NCI-H1417 treated with DMSO at 0.1 percent for 48 hours (cell line): ENCODE measurements at regions not wholly inside any gene's neighbourhood (a gene's known extent, or its start where the extent isn't known, plus 50 kb on each side); places are given as distances from the start of the nearest gene placed in this dataset.
"Not testable (repeated sequence)": the region's sequence is repeated elsewhere in the genome, so short reads cannot be mapped to it uniquely, and the experiment has no call there.

Source experiments
- DNase-seq: peaks from one replicate; lab custom pipeline; 2025; lab: John Stamatoyannopoulos, UW

DNA sequence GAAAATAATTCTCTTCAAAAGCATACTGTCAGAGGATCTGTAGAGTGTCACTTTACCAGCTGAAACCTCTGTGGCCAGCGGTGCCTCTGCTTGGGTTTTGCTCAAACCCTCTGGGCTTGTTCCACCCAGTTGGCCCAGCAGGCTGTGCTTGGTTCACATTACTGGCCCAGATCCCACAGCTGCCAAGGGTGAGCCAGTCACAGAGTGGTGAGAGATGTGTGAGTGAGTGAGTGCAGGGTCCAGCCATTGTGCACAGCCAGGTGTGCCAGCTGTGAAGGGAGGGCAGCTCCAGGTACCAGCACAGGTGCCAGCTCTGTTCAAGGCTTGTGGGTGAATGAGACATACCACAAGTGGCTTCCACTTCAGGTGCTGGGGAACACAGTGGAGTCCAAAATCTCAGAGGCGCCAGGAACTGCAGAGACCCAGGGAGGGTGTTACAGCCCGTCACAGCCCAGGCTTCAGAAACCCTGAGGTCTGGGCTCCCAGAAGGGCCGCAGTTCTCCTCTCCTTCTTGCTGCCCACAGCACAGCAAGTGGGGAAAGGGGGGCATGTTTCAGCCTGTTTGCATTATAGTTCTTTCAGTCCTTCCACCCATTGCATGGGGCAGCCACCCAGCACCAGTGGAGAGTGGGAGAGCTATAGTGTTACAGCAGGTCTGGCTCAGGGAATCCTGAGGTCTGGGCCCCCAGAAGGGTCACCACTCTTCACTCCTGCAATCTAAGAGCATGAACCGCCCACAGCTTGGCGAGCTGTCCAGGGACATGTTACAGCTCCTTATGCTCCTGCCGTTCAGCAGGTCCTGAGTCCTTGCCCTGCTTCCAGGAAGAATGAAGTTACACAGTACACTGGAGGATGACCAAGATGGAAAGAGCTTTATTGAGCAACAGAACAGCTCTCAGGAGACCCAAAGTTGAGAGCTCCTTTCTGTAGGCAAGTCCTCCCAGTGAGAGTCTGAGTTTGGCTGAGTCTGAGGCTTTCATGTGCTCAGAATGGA, 931.7 kb upstream of the SORCS1 start:
- DNase-seq, result no peak

DNA sequence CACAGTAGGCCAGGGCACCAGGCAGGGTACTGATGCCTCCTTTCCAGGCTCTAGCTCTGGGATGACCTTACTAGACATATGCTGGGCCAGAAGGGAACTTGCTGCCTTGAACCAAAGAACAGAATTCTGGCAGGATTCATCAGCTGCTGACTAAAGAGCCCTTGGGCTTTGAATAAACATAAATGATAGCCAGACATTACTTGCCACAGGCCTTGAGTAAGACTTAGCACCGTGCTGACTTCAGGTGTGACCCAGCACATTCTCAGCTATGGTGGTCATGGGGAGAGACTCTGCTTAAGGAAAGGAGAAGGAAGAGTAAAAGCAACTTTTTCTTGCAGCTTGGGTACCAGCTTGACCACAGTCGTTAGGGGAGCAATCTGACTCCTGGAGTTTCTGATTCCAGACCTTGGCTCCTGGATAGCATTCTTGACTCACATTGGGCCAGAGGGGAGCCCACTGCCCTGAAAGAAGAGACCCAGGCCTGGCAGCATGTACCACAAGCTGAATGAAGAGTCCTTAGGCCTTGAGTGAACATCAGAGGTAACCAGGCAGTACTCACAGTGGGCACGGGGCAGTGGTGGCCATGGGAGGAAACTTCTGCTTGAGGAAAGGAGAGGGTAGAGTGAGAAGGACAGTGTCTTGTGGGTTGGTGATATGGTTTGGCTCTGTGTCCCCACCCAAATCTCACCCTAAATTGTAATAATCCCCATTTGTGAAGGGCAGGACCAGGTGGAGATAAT, 926.1 kb upstream of the SORCS1 start:
- no peak for DNase-seq

DNA sequence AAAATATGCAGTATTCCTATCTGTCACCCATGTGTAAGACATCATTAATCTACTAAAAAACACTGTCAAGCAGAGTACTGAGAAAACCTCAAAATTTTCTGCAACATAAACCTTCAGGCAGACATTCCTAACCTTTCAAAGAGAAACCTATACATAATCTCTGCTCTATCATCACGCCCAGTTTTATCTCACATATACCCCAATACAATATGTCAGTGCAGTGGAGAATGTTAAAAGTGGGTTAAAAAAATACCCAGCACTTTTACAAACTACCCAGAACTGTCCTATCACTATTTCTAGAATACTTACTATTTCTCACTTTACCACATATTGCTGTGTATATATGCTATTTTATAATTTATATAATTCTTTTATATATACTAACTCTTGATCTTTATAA, 922.0 kb upstream of the SORCS1 start:
- DNase-seq, result no peak

DNA sequence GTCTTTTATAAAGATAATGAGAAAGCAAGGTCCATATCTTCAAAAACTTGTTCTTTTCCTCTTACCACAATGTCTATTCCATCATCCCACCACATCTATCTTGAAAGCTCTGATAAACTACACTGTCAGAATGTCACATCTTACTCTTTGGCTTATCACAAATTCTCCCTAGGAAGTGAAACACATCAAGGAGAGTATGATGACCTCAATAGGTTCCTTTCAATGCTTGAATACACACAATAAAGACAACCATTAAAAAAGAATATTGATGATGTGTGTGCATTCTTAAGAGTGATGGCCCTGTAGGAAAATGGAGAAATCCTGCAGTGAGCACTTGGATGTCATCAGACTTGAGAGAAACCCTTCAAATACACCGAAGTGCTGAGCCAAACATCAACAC, 918.1 kb upstream of the SORCS1 start:
- DNase-seq, result no peak

DNA sequence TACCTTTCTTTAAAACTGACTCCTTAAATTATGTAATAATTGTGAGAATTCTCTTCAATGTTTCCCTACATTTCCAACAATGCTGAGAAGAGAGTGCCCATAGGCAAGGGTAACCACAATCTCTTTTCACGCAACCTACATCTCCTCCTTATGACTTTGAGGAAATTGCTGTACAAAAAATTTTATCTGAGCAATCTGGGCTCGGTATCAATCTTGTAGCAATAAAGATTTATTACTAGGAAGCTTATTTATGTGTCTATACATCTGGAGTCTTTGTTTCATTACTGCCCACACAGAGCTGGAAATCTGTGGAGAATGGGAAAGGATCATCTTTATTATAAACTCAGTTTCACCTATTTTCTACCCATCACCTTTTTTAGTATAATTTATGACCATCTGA, 913.8 kb upstream of the SORCS1 start:
- no peak for DNase-seq

DNA sequence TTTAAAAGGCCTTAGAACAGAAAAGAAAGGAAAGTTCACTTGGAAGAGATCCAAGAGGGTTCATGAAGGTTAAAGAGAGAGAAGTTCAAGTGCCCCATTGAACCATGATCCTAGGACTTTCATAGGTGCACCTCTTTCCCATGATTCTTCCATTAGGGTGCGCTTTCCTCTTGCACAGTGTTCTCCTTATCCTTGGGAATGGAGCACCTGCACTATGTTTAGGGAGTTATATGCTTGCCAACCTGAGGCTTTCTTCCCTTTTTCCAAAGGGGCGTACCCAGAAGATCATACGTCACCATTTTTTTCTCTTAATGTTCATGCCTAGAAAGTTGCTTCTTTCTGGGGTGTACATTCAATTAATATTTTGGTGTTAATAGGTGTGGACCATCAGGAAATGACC, 908.0 kb upstream of the SORCS1 start:
- no peak for DNase-seq

DNA sequence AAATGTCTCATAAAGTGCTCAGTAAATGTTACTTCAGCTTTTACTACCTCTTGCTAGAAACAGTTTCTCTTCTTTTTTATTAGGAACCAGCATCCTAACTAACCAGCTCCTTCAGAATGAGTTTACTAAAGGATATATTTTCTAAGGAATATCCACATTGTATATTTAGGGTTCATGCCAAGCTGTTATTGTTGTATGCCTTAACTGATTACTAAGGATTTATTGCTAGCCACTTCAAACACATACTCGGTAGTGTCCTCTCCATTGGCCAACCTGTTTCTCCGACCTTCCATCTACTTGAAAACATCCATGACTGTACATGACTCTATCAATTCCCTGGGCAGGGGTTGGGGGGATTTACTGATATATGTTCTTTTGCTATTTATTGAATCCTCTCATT, 906.3 kb upstream of the SORCS1 start:
- no peak for DNase-seq

DNA sequence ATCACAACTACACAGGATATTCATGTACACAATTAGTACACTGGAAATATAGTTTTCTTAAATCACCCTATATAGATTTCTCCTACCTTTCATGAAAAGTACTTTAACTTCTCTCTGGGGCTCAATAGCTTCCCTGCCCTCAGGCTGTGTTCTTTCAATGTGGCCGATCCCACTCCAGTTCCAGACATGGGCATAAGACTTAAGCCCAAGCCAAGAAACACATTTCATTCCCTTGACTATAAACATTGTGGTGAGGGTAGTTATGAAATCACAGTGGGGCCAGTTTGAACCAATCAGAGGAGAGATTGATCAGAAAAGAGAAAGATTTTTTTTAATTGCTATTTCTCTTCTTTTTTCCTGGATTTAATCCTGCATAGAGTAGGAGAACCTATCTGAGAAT, 904.6 kb upstream of the SORCS1 start:
- no peak for DNase-seq

DNA sequence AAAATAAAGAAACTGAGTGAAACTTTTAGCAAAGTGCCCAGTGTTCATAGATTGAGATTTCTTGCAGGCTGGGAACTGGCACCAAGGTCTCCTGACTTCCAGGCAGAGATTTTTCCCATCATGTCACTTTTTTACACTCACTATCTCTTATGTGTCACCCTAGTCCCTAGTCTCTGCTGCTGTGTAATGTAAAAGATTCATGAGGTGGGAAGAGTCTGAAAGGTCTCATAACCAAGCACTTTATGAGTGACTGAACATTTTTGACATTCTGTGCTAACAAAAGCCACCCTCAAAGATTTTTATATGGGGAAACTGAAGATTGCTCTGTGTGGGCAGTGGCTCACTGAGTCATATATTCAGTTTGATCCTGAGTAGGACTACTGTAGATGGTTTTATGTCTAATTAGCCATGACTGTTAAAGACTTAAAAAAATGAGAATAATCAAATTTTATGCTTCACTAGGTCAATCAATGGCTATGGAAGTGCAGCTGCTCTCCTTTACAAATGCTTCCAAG, 900.3 kb upstream of the SORCS1 start:
- no peak for DNase-seq

DNA sequence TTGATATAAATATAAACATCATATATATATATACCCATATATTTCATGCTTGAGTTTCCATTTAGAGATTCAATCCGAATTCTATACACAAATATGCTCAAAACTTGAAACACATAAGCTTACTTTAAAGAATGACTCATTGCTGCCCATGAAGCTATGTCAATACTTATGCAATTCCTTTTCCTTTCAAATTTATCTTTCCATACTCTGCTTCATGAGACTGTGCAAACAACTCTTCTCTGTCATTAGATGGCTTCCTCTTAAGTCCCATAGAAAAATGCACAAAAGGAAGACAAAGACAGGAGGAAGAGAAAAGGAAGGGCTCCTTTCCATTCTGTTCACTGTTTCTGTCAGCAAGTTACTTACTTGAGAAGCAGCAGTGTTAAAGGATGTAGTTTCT, 895.7 kb upstream of the SORCS1 start:
- DNase-seq, result no peak

DNA sequence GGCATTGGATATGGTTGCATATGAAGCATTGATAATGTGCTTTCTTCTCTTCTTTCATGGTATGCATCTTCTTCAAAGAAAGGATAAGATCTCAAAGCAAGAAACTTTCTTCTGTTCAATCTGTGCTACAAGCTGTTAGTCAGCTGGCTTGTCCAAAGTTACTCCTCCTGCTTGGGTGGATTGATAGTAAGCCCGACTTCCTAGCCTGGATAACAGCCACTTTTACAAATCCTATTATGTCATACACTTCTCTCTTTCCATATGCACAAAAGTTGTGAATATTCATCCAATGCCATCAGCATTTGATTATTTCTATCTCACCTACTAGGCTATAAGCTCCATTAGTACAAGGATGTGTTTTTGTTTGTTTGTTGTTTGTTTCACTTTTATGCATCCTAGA, 891.0 kb upstream of the SORCS1 start:
- DNase-seq, result no peak

DNA sequence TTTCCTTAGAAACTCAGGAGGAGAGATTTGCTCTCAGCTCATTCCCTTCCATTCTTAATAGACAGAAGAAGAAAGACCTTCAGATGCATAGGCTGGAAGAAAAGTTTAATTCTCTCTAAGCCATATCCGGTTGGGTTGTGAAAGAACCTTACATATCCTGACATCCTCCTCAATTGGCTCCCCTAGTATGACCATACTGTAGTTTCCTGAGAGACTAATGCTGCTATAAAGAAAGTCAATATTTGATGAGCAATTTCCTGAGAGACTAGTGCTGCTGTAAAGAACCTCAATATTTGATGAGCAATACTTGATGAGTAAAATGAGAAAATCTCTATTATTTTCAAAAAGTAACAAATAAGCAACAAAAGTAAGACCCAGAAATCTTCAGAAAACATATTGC, 888.5 kb upstream of the SORCS1 start:
- DNase-seq, result no peak

DNA sequence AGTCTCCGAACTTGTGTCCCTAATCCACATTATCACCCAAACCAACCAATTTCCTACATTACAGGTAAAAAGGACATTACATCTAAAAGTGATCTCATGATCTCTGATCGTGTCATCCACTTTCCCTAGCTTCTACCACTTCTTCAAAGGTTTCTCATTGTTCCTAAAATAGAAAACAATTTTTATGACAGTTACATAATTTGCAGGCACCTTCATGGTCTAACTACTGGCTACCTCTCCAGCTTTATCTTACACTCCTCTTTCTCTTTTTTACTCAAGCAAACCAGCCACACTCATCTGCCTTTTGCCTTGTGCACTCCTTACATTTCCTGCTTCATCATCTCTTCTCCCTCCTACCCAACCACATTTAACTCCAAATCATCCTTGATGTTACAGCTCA, 886.7 kb upstream of the SORCS1 start:
- no peak for DNase-seq

DNA sequence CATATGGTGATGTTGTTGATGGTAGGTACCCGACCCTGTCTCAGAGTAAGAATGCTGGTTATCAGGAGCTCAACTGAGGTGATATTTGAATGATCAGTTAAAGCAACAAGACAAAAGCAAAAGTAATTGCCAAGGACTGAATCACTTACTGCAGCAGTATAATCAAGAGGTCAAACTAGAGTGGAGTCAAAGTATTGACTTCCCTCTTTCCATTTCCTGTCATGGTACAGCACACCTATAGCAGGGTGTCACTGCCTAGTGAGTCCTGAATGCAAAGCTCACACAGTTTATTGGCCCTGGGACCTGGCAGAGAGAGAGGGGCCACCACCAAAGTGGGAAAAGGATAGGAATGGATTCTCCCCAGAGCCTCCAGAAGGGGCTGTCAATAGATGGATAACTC, 886.1 kb upstream of the SORCS1 start:
- no peak for DNase-seq

DNA sequence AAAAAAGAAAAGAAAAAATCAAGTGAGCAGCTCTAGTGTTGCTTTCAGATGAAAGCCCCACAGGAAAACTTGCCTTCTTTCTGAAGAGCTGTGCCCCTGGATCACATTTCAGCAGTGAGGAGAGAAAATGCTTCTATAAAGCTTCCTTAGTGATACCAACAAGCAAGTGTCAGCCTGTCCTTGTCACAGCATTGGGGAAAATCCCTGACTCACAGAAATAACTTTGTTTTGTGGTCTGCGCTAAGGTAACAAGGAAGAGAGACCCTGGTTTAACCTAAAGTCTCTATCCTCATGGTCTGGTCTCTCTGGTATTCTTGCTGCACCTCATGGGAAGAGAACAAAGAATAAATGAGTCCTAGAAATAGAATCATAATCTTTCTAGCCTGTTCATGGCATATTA, 885.2 kb upstream of the SORCS1 start:
- no peak for DNase-seq

DNA sequence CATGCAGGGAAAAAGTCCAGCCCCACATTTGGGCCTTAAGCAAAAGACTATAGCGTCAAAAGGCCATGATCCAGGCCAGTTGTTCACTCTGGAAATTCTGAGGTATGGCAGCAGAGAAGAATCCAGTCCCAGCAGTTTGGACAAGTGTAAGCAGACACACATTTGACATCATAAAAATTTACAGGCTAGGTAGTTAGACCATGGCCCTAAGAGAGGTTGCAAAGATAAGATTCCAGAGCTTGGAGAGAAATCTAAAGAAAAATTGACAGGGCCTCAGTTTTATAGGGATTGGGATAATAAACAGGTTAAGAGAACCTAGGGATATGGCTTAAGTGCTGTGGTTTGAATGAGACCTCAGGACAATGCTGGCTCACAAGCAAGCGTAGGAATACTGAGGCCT, 884.4 kb upstream of the SORCS1 start:
- no peak for DNase-seq

DNA sequence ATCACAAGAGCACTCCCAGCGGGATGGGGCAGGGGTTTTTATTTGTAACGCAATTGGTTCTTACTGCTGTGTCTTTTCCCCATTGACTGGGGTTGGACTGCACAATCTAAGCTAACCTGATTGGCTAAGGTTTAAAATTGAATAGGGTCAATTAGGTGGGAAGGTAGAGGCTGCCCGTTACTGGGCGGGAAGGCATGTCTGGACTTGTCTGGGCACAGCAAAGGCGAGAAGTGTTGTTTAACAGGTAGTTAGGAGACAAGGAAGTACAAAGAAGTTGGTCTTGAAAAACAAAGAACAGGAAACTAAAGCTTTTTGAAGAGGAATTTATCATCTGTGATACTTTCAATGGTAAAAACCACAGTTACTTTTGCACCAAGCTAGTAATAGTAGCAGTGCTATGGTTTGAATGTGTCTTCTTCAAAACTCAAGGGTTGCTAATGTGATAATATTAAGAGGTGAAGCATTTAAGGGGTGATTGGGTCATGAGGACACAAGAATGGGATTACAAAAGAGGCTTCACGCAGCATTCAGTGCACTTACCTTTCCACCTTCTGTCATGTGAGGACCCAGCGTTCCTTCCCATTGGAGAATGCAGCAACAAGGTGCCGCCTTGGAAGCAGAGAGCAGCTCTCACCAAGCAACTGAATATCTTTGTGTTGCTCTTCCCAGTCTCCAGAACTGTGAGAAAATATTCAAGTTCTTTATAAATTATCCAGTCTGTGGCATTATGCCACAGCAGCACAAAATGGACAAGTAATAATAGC, 875.5 kb upstream of the SORCS1 start:
- DNase-seq, result no peak

DNA sequence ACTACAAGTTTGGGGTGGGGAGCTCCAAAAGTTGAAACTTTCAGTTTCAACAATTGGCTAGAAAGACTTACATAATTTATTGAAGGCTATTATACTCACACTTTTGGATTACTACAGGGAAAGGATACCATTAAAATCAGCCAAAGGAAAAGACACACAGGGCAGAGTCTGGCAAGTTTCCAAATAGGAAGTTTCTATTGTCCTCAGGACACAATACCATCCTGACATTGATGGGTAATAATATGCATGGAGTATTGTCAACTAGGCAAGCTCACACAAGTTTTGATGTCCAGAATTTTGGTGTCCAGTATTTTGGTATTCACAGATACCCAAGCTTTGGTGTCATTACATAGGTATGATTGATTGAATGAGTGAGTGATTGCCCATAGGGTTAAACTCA, 872.6 kb upstream of the SORCS1 start:
- DNase-seq, result no peak

DNA sequence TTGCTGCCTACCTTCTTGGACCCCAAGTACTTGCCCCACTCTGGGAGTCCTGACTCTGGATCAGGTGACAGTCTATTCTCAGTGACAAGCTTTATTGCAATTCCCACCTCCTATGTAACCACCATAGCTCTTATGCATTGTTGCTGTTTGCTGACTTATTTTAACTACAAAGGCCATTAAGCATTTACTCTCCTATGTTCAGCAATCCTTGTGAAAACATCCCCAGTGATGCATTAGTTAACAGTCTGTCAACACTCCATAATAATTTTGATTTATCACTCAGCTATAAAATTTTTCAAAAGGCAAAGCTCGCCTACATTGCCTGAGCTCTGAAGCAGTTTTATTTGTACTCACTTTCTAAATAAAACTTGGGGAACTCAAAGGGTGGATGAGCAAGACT, 871.8 kb upstream of the SORCS1 start:
- no peak for DNase-seq

DNA sequence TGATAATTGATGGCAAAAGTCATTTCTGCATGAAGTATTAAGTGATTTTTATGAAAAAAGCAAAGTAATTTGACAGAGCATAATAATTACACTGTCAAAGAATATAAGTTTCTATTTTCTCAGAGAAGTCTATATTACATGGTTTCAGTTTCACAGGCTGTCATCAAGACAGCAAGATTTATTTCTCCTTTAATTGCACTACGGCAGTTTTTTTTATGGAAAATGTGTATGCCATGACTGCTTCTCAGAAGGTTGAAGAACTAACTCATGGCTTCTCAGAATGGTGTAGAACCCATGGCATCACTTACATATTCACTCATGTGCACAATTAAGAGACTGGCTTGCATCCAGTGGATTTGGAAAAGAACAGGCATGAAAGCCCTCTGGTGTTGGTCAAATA, 870.3 kb upstream of the SORCS1 start:
- no peak for DNase-seq

DNA sequence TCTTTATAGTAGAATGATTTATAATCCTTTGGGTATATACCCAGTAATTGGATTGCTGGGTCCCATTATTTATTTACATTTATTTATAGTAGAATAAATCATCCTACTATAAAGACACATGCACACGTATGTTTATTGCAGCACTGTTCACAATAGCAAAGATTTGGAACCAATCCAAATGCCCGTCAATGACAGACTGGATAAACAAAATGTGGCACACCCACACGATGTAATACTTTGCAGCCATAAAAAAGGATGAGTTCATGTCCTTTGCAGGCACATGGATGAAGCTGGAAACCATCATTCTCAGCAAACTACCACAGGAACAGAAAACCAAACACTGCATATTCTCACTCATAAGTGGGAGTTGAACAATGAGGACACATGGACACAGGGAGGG, 869.0 kb upstream of the SORCS1 start:
- not testable (repeated sequence) for DNase-seq

DNA sequence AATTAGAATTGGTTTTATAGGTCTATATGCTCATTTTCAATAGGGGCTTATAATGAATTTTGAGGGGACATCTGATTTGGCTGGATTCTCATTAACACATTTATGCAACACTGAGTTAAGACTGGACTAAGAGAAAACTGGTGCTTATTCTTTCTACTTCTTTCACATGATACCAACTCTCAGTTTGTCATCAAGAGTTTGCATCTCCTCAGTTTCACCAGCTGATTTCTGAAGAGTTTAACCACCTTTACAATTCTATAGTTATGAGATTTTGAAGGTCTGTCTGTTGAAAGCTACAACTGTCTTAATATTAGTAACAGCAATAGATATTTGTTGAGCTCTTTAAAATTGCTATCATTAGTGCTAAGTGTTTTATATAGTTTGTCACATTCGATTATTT, 867.0 kb upstream of the SORCS1 start:
- no peak for DNase-seq

DNA sequence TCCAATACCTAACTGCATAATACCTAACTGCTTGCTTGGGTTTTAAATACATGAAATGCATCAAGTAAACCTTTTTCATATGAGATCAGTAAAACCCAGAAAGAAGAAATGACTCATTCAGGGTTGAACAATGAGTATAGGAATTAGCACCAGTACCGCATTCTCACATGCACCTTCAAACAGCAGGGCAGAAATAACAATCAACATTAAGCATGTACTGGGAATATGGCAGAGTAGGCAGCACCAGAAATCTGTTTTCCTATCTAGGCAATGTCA, 850.3 kb upstream of the SORCS1 start:
- DNase-seq, result no peak
